Neural cell (in vitro differentiated cells): ENCODE measurements at regions not wholly inside any gene's neighbourhood (a gene's known extent, or its start where the extent isn't known, plus 50 kb on each side); places are given as distances from the start of the nearest gene placed in this dataset.

ENCODE experiments used
- H2AFZ ChIP-seq: fragments of 200-600, 300-800 bp; sonication (generic), shearing (Covaris generic); 2 replicates; pipeline ENCODE4 v1.6.0; 2014; ENCODE audit warnings: low read depth, mild to moderate bottlenecking, antibody characterized with exemption, low read length, moderate library complexity
- H3F3A ChIP-seq: fragments of 200-600 bp; shearing (Covaris generic); 2 replicates; pipeline ENCODE4 v1.6.1; 2016; ENCODE audit warnings: mild to moderate bottlenecking, moderate library complexity, mixed read lengths, antibody characterized with exemption, low read length; ENCODE audit not compliant: insufficient read depth, poor library complexity, severe bottlenecking
- H3K27ac ChIP-seq: fragments of 200-600, 300-800 bp; sonication (generic), shearing (Covaris generic); 2 replicates; pipeline ENCODE4 v1.5.1; 2014; ENCODE audit warnings: mild to moderate bottlenecking, low read length, moderate library complexity
- H3K27me3 ChIP-seq: fragments of 300-800, 200-600 bp; sonication (generic), shearing (Covaris generic); 2 replicates; pipeline ENCODE4 v1.6.0; 2014; ENCODE audit warnings: mild to moderate bottlenecking, low read depth, low read length, moderate library complexity; ENCODE audit not compliant: insufficient read depth
- H3K36me3 ChIP-seq: fragments of 300-800, 200-600 bp; sonication (generic), shearing (Covaris generic); 2 replicates; pipeline ENCODE4 v1.5.1; 2014; ENCODE audit warnings: mild to moderate bottlenecking, antibody characterized with exemption, low read length, moderate library complexity; ENCODE audit not compliant: insufficient read depth
- H3K4me2 ChIP-seq: fragments of 300-800, 200-600 bp; sonication (generic), shearing (Covaris generic); 2 replicates; pipeline ENCODE4 v1.6.0; 2014; ENCODE audit warnings: mild to moderate bottlenecking, low read length
- H3K4me3 ChIP-seq: fragments of 300-800, 200-600 bp; sonication (generic), shearing (Covaris generic); 2 replicates; pipeline ENCODE4 v1.5.1; 2014; ENCODE audit warnings: mild to moderate bottlenecking, low read length, moderate library complexity
- H3K79me2 ChIP-seq: fragments of 200-600 bp; shearing (Covaris generic); replicated peaks from 2 replicates; pipeline ENCODE4 v1.6.0; 2014; ENCODE audit warnings: mild to moderate bottlenecking, low read length, moderate library complexity; ENCODE audit not compliant: insufficient read depth
- H3K9ac ChIP-seq: fragments of 300-800, 200-600 bp; sonication (generic), shearing (Covaris generic); 2 replicates; pipeline ENCODE4 v1.6.1; 2016; ENCODE audit warnings: mild to moderate bottlenecking, low read length, mixed read lengths
- H3K9me2 ChIP-seq: fragments of 200-600 bp; shearing (Covaris generic); 2 replicates; pipeline ENCODE4 v1.6.1; 2016; ENCODE audit warnings: mild to moderate bottlenecking, low read length, mixed read lengths; ENCODE audit not compliant: insufficient read depth
- H3K9me3 ChIP-seq: fragments of 200-600, 300-800 bp; sonication (generic), shearing (Covaris generic); 2 replicates; pipeline ENCODE4 v1.6.1; 2016; ENCODE audit warnings: mild to moderate bottlenecking, mixed run types, low read length, moderate library complexity, mixed read lengths
- H4K20me1 ChIP-seq: fragments of 200-600 bp; shearing (Covaris generic); 2 replicates; pipeline ENCODE4 v1.6.1; 2016; ENCODE audit warnings: mild to moderate bottlenecking, mixed run types; ENCODE audit not compliant: insufficient read depth
- CTCF ChIP-seq: fragments of 450-650 bp; IDR thresholded peaks from 2 replicates; pipeline ENCODE4 v1.5.1; 2014; ENCODE audit warnings: antibody characterized with exemption, mild to moderate bottlenecking, moderate library complexity; ENCODE audit not compliant: poor library complexity, severe bottlenecking
- EP300 ChIP-seq: fragments of 450-650 bp; conservative IDR thresholded peaks from 2 replicates; pipeline ENCODE4 v1.6.1; 2014; ENCODE audit warnings: antibody characterized with exemption, mild to moderate bottlenecking, moderate library complexity; ENCODE audit not compliant: poor library complexity, severe bottlenecking
- EZH2 ChIP-seq: fragments of 200-600, 300-800 bp; shearing (Covaris generic), sonication (generic); IDR thresholded peaks from 2 replicates; pipeline ENCODE4 v1.6.1; 2014; ENCODE audit warnings: antibody characterized with exemption, low read length, borderline replicate concordance, mild to moderate bottlenecking; ENCODE audit not compliant: insufficient read depth, poor library complexity, severe bottlenecking
- MXI1 ChIP-seq: fragments of 450-650 bp; conservative IDR thresholded peaks from 2 replicates; pipeline ENCODE4 v1.6.1; 2014; ENCODE audit warnings: antibody characterized with exemption, mild to moderate bottlenecking; ENCODE audit not compliant: poor library complexity, severe bottlenecking
- POLR2AphosphoS5 ChIP-seq: IDR thresholded peaks from 2 replicates; pipeline ENCODE4 v1.6.1; 2012
- RAD21 ChIP-seq: fragments of 450-650 bp; conservative IDR thresholded peaks from 2 replicates; pipeline ENCODE4 v1.6.1; 2014; ENCODE audit warnings: antibody characterized with exemption, mild to moderate bottlenecking, moderate library complexity
- SMC3 ChIP-seq: fragments of 450-650 bp; conservative IDR thresholded peaks from 2 replicates; pipeline ENCODE4 v1.6.1; 2014; ENCODE audit warnings: antibody characterized with exemption, mild to moderate bottlenecking, moderate library complexity; ENCODE audit not compliant: poor library complexity
- TAF1 ChIP-seq: IDR thresholded peaks from 2 replicates; pipeline ENCODE4 v1.6.1; 2012; ENCODE audit warnings: low read depth
- TF ChIP-seq, protein P1 (sequence below): IDR thresholded peaks from 2 replicates; pipeline ENCODE4 v1.6.1; 2012; ENCODE audit warnings: borderline replicate concordance

DNA sequence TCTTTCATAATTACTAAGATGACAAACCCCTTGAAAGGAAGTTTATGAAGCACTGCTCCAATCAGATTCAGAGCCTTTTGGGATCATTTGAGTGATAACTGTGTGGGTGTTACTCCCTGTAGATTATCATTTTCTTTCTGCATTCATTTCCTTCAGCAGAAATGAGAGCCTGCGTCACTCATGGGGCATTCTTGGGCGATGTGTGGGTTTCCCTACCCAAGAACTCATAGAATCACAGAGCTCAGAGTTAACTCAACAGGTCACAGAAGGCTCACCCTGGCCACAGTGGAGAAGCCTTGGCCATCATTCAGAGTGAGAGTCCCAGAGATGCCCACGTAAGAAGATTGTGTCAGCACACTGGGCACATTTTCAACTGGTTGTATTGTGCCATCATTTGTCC lies 401.9 kb downstream of the TLE4 start:
- Histone ChIP-seq H2AFZ (no peak overlapping the region), H3K9me3 (no peaks in the 10 kb centered on the region), H4K20me1 (no peaks in the 10 kb centered on the region), H3K27ac (no peak overlapping the region), H3K4me2 (no peak overlapping the region), H3K9me2 (no peaks in the 10 kb centered on the region), H3K27me3 (no peaks in the 10 kb centered on the region), H3K36me3 (no peaks in the 10 kb centered on the region), H3F3A (peaks cover 6% of the 10 kb centered on the region), H3K79me2 (no peaks in the 10 kb centered on the region), H3K9ac (no peak overlapping the region), H3K4me3 (no peak overlapping the region)
- TF ChIP-seq, protein P1, sequence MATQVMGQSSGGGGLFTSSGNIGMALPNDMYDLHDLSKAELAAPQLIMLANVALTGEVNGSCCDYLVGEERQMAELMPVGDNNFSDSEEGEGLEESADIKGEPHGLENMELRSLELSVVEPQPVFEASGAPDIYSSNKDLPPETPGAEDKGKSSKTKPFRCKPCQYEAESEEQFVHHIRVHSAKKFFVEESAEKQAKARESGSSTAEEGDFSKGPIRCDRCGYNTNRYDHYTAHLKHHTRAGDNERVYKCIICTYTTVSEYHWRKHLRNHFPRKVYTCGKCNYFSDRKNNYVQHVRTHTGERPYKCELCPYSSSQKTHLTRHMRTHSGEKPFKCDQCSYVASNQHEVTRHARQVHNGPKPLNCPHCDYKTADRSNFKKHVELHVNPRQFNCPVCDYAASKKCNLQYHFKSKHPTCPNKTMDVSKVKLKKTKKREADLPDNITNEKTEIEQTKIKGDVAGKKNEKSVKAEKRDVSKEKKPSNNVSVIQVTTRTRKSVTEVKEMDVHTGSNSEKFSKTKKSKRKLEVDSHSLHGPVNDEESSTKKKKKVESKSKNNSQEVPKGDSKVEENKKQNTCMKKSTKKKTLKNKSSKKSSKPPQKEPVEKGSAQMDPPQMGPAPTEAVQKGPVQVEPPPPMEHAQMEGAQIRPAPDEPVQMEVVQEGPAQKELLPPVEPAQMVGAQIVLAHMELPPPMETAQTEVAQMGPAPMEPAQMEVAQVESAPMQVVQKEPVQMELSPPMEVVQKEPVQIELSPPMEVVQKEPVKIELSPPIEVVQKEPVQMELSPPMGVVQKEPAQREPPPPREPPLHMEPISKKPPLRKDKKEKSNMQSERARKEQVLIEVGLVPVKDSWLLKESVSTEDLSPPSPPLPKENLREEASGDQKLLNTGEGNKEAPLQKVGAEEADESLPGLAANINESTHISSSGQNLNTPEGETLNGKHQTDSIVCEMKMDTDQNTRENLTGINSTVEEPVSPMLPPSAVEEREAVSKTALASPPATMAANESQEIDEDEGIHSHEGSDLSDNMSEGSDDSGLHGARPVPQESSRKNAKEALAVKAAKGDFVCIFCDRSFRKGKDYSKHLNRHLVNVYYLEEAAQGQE, result no peak
- TF ChIP-seq SMC3 (no peak), POLR2AphosphoS5 (no peak), RAD21 (no peak), TAF1 (no peak), EP300 (no peak), CTCF (no peak), MXI1 (no peak), EZH2 (no peak)

DNA sequence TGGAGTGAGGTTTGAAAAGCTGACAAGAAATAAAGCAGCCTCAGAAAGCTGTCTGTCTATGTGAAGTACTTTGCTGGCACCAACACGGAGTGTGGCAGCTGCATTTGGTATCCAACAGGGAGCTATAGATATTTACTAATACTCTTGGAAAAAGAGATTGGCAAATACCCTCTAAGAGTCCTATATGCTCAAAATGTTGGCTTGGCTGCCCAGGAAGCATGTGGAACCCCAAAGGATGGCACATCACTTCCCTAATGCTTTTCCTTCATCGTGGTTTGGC lies 398.3 kb downstream of the TLE4 start:
- Histone ChIP-seq H3F3A (no peaks in the 10 kb centered on the region), H3K4me3 (no peak overlapping the region), H3K9me2 (no peaks in the 10 kb centered on the region), H3K9ac (no peak overlapping the region), H3K27ac (no peak overlapping the region), H3K27me3 (no peaks in the 10 kb centered on the region), H4K20me1 (no peaks in the 10 kb centered on the region), H3K36me3 (no peaks in the 10 kb centered on the region), H2AFZ (no peak overlapping the region), H3K79me2 (no peaks in the 10 kb centered on the region), H3K9me3 (no peaks in the 10 kb centered on the region), H3K4me2 (no peak overlapping the region)
- TF ChIP-seq TAF1, result no peak
- TF ChIP-seq MXI1, result no peak
- TF ChIP-seq RAD21, result no peak
- TF ChIP-seq SMC3, result no peak
- no peak for TF ChIP-seq EP300
- TF ChIP-seq CTCF, result no peak
- no peak for TF ChIP-seq POLR2AphosphoS5
- TF ChIP-seq, protein P1, result no peak
